ENCODE measurements at regions not wholly inside any gene's neighbourhood (a gene's known extent, or its start where the extent isn't known, plus 50 kb on each side); places are given as distances from the start of the nearest gene placed in this dataset.

DNA sequence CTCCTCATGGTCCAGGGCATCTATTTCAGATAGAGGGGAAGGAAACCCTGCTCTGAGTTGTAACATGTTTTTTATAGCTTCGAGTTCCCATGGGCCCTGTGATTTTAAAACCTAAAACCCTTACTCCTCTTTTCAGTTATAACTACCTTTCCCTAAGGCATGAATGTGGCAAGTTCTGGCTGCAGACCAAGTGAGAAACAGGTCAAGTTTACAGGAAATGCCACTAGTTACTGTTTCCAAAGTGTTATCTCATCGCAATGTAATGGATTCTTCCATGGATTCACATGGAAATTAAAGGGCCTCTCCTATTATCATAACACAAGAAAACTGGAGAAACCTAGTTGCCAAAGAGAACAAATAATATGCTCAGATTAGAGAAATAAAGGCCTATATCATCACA, 574.5 kb upstream of the GRAMD2B start:
- Histone ChIP-seq H3K36me3 (ENCODE audit: control insufficient read depth in 2 of 2, extremely low read depth in 1 of 2, insufficient read depth in 2 of 2, low read length in 2 of 2) (no peaks in the 10 kb centered on the region), H3K79me2 (ENCODE audit: control insufficient read depth, insufficient read depth, low read length) (no peaks in the 10 kb centered on the region), H3K27me3 (ENCODE audit: control insufficient read depth in 2 of 2, insufficient read depth in 2 of 2, low read length in 2 of 2) (no peaks in the 10 kb centered on the region), H3K4me2 (ENCODE audit: insufficient read depth, low read length) (no peak overlapping the region), H4K20me1 (replicated peaks; ENCODE audit: control insufficient read depth, extremely low read depth, insufficient read depth, low read length) (no peaks in the 10 kb centered on the region), H3K27ac (ENCODE audit: insufficient read depth, low read depth, low read length) (no peak overlapping the region), H3K9me3 (replicated peaks; ENCODE audit: control insufficient read depth, insufficient read depth, low read length) (no peaks in the 10 kb centered on the region), H3K4me3 (replicated peaks in 1 of 3; ENCODE audit: insufficient read depth in 1 of 3, low read depth in 1 of 3, low read length in 3 of 3) (no peak overlapping the region), H2AFZ (ENCODE audit: low read depth, low read length) (no peak overlapping the region), H3K9me1 (replicated peaks; ENCODE audit: control insufficient read depth, extremely low read depth, insufficient read depth, low read length) (no peaks in the 10 kb centered on the region), H3K4me1 (ENCODE audit: control insufficient read depth, extremely low read depth, insufficient read depth, low read length) (no peaks in the 10 kb centered on the region), H3K9ac (replicated peaks; ENCODE audit: extremely low read depth, insufficient read depth, low read length) (no peak overlapping the region)
- BruUV-seq (replicated peaks), result no TSS peak
- TF ChIP-seq GATA2 (IDR thresholded peaks at IDR 0.05; ENCODE audit: insufficient read depth, insufficient read length, low read depth, low read length) (no peak), JUN (IDR thresholded peaks at IDR 0.05; ENCODE audit: borderline replicate concordance, insufficient read depth, insufficient read length, low read depth) (no peak), MYC (IDR thresholded peaks at IDR 0.05; ENCODE audit: low read depth, low read length) (no peak), POLR2AphosphoS5 (IDR thresholded peaks at IDR 0.05; ENCODE audit: insufficient read depth, low read depth, low read length) (no peak), POLR2A (IDR thresholded peaks at IDR 0.05; ENCODE audit: low read depth, low read length) (no peak), EZH2 (IDR thresholded peaks at IDR 0.05; ENCODE audit: borderline replicate concordance, low read depth, low read length, severe bottlenecking) (no peak), FOS (IDR thresholded peaks at IDR 0.05; ENCODE audit: borderline replicate concordance, insufficient read depth, low read length) (no peak)
- TF ChIP-seq, protein P1, sequence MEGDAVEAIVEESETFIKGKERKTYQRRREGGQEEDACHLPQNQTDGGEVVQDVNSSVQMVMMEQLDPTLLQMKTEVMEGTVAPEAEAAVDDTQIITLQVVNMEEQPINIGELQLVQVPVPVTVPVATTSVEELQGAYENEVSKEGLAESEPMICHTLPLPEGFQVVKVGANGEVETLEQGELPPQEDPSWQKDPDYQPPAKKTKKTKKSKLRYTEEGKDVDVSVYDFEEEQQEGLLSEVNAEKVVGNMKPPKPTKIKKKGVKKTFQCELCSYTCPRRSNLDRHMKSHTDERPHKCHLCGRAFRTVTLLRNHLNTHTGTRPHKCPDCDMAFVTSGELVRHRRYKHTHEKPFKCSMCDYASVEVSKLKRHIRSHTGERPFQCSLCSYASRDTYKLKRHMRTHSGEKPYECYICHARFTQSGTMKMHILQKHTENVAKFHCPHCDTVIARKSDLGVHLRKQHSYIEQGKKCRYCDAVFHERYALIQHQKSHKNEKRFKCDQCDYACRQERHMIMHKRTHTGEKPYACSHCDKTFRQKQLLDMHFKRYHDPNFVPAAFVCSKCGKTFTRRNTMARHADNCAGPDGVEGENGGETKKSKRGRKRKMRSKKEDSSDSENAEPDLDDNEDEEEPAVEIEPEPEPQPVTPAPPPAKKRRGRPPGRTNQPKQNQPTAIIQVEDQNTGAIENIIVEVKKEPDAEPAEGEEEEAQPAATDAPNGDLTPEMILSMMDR (IDR thresholded peaks at IDR 0.05; ENCODE audit: extremely low read depth in 1 of 2, insufficient read depth in 1 of 2, low read depth in 1 of 2, low read length in 2 of 2), result no peak
- TF ChIP-seq, protein P2, sequence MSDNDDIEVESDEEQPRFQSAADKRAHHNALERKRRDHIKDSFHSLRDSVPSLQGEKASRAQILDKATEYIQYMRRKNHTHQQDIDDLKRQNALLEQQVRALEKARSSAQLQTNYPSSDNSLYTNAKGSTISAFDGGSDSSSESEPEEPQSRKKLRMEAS (IDR thresholded peaks at IDR 0.05; ENCODE audit: insufficient read depth, insufficient read length), result no peak
- intact Hi-C loops (cut with micrococcal nuclease) (no loop called here), dilution Hi-C loops (cut with MboI; ENCODE audit: extremely low pct_ligation_motif_present, low sequenced_read_pairs) (no loop called here)
- FAIRE-seq, result no peak
- POLR2A ChIA-PET, result no interaction called here
- CTCF ChIA-PET, result no interaction called here
- no peak for DNase-seq (ENCODE audit: low read depth, low spot score)

Data from endothelial cell of umbilical vein (primary cell).